HG03457 (cell line): ENCODE measurements at regions not wholly inside any gene's neighbourhood (a gene's known extent, or its start where the extent isn't known, plus 50 kb on each side); places are given as distances from the start of the nearest gene placed in this dataset.

Experiments
- ATAC-seq: cut with Tn5 transposase; IDR thresholded peaks from one replicate; pipeline ENCODE4 v1.9.1; 2021; ENCODE audit warnings: moderate number of reproducible peaks; ENCODE audit not compliant: unreplicated experiment

DNA sequence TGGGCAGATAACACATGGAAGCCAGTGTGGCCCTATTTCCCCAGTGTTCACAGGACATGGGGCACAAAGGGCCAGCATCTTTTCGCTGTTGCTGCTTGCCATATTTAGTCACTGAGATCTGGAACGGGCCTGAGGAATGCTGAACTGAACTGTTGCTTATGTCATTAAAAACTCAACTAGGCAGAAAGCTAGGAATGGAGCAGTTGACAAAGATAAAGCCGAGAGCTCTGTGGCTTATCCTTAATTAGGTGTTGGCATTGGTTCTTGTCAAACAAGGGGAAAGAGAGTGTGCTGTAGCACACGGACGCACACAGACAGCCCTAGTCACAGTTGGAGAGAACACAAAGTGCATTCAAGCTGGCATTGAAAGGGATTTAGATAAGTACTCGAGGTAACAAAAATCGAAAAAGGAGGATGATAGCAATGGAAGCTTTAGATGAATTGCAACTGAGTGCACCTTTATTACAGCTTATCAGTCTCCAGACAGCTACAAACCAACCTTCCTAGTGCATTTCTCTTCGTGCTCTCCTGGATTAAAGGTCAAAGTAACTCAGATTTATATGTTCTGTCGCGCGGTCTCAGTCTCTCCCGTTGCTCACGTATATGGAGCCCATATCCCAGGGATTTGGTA, 450.2 kb upstream of the ZNF608 start:
- ATAC-seq: no peak

DNA sequence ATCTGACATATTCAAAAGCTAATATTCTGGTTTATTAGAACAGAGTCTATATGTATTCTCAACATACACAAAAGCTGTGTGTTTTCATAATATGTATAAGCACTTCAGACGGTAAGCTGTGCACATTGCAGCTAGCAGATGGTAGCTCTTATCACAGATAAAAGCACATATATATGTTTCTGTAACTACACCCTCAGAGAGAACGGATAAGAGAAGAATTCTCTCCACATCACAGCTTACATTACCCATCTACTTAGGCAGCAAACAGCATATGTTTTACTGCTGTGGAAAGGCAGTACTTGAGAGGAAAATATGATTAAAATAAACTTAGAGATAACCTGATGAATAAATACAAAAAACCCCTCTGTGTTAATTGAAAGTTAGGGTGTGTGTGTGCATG, 450.9 kb upstream of the ZNF608 start:
- no peak for ATAC-seq

DNA sequence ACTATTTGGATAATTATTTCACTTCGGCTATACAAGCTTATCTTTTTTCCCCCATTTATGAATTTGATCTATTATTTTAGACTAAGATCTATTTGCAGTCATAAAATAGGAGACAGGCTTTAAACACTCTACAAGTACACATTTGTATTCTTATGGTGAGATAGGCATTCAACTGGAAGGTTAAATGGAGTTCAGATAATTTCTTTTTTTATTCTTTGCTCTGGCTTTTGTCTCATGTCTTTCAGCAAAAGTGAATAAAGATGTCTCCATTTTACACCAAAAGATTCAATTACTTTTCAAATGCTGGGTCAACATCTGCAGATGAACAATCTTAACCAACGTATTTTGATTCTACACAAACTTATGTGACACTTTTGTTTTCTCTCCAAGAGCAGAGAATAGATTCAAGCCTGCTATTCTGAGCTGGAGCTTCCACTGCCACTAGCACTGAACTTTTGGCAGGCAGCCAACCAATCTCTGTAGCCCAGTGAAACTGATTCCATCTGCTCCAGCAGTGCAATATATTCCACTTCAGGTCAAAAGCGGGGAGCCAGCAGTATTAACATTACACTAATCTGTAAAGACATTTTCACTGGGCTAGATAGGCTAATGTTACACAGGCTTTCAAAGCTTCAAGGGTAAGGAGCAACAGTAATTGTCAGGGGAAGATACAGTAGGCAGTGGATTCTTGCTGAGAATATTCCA, 452.0 kb upstream of the ZNF608 start:
- ATAC-seq: no peak

DNA sequence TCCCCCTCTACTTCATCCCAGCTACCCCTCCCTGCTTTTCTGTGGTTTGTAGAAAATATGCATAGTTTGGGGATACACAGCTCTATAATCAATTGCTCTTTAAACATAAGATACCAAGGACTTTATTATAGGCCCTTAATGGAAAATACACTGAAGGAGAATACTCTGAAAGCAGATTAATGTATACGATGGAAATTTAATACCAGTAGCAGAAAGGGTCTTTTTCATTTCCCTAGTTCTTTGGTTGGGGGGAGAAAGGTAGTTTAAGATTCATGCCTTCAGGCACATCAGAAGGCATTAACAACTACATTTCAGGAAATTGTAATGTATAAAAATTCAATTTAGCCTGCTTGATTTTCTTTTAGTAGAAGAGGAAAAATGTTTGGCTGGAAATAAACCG, 452.9 kb upstream of the ZNF608 start:
- no peak for ATAC-seq

DNA sequence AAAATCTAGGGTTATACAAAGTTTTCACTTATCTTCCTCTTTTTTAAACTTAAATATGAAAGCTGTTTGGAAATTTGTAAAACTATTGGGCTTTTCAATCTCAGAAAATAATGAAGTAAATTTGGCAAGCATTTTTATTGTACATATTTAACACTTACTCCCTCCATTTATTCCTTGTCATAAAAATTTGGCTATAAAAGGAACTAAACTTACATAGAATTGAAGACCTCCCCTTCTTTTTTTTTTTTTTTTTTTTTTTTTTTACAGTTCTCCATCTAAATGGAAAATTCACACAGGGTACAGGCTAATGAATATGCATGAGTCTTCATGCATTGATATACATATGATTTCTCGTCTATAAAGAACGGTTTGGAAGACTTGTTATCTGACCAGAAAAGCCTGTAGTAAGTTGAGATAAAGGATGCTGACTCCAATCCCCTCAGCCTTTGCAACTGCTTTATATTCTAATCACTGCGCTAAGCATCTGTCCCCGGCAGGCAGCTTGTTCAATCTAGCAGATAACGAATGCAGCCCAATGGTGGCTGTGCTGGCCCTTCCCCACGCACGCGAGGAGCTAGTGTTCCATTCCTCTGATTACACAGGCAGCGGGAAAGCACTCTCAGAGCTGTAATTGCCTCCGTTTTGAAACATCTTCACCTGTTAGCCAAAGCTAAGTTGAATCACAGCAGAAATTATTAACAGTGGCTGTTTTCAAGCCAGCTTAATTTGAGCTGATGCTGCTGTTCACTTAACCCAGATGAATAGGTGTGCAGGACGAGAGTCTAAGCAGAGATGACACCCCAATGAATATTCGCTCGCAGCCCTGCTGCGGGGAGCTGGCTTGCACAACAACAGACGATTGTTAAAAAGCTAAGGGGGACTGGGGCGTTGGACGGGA, 453.8 kb upstream of the ZNF608 start:
- no peak for ATAC-seq

DNA sequence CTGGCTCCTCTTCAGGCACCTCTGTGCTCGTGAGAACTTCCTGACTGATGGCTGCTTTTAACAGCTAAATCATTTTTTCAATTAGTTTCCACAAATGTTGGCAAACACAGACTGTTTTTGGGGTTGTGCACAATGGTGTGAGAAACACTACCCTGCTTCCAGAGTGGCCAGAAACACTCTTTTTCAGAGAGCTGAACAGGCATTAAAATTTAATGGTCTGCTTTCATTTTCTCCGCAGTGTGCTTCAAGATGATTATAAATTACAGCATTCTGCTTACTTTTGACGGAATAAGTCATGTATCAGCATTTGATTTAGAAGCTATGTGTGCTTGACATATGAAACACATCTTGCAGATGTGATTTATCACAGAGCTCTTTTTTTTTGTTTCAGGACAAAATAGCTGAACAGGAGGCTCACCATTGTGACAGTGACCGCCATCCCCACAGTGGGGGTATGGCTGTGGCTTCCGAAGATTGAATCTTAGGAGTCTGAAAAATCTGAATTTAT, 454.5 kb upstream of the ZNF608 start:
- ATAC-seq: no peak

DNA sequence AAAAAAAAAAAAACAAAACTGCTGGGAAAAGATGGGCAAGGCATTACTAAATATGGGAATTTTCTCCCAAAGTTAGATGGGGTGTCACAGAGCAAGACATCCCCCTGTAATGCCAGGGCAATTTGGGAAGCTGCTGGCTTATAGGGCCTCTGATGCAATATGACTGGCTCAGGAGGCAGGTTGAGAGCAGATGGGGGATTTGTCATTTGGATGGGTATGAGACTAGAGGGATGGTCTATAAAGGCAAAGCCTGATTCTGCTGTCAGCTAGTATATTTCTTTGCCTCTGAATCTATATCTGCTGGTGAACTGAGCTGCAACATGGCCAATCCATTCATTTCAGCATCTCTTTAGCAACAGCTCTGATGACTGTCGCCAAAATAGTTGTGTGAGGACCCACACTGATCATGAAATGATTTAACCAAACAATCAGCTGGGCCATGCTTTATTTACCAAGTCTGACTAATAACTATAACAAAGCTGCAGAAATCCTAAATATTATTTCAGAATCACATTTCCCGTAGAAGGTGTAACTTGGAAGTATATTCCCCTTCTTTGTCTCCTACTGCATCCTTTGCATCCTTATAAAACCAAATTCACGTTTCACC, 455.1 kb upstream of the ZNF608 start:
- ATAC-seq: no peak

DNA sequence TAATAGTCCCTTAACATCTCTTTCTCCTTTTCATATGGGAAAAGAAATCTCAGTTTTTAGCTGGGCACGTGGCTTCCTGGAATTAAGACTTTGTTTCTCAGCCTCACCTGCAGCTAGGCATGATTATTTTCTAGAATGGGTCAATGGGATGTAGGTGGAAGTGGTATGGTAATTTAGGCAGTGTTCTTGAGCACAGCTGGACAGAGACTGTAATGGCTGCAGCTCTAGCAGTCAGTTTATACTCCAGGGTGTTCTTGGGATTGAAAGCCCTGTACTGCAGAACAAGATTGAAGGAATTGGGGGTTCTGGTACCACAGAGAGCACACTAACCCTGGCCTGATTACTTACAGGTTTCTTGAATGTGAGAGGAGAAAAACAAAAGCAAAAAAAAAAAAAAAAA, 455.9 kb upstream of the ZNF608 start:
- no peak for ATAC-seq

DNA sequence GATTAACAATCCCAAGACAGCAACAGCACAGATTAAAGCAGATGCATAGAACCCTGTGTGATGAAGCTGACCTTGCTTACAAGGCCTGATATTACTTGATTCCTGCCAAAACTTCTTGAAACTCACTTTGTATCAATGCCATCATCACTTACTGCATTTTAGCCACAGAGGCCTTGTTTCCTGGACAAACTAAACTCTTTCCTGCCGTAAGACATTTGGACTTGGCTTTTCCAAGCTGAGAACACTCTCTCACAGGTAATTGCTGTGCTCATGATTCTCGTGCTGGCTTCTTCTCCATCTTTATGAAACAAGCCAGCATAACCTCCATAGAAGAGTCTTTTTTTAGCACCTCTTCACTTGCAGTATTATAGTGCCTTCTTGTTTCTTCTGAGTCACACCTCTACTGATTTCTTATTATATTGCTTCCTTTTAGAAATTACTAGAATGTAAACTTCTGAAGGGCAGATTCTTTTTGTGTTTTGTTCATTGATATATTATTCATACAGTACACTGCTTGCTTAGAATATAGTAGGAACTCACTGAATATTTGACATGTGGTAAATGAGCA, 456.5 kb upstream of the ZNF608 start:
- no peak for ATAC-seq

DNA sequence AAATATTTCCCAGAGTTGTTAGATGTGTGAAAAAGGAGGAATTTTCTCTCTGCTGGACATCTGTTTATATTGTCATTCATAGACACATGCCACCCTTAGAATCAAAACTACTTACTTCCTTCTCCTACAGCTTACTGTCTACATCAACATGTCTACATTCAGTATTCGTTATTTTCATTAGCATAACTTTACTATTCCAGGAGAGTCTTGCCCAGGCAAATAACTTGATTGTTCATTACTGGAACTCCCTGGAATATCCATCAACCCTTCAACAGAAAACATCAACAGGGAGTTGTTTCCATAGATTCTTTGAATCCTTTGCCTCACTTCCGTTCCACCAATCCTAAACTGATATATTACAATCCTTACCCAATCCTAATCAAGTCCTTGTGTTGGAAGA, 457.5 kb upstream of the ZNF608 start:
- ATAC-seq: no peak

DNA sequence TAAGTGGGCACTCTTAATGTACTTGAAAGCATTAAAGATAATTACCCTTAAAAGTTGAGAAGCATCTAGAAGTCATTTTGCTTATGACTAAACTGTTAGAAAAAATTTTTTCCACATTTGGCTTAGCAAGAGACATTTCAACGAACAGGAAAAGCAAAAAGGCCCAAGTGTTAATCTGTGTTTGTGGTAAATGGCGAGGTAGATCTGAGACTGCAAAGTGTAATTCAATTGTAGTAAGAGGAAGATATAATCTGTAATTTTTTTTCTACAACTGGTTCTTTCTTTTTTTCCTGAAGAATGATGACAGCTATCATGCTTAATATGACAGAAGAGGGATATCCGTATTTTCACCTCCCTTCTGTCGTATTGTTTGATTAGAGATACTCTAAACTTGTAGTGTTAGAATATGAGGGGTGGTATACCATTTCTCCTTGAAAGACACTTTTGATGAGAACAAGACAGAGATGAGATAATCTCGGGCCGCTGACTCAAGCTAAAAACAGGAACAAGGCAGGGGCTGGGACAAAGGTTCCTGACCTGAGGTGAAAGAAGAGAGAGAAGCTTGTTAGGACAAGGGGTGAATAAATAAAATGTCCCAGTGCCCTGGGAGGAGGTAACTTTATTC, 459.3 kb upstream of the ZNF608 start:
- no peak for ATAC-seq

DNA sequence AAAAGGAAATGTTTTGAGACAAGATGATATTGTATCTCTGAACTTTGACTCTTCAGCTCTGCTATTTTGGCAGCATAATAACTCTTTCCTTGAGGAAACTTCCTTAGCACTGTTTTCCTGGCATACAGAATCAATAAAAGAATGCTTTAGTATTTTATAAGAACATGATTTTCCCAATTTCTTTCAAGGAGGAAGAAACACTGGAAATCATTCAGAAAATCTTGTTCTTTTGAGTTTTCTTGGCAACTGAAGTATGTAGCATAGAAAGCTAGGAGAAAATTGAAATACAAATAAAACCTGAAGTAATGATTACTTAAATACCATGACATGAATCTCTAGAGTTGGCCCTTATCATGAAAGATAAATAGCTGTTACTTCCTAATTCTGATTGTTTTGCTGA, 461.4 kb upstream of the ZNF608 start:
- ATAC-seq: no peak

DNA sequence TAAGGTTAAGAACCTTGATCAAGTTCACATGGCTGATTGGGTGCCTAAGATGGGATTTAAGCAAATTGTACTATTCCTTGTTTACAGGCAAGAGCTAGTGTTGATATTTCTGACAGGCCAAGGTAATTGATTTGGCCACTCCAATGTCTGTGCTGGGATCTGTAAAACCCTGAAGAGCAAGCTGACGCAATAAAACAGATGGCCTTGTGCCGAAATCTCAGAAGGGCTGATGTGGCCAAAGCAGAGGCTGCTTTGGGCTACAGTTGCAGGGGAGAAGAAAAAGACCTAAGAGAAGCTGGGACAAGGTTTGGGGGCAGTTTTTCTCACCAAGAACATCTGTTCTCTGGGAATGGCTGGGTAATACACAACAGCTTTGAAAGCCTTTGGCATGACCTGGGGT, 463.2 kb upstream of the ZNF608 start:
- ATAC-seq: no peak

DNA sequence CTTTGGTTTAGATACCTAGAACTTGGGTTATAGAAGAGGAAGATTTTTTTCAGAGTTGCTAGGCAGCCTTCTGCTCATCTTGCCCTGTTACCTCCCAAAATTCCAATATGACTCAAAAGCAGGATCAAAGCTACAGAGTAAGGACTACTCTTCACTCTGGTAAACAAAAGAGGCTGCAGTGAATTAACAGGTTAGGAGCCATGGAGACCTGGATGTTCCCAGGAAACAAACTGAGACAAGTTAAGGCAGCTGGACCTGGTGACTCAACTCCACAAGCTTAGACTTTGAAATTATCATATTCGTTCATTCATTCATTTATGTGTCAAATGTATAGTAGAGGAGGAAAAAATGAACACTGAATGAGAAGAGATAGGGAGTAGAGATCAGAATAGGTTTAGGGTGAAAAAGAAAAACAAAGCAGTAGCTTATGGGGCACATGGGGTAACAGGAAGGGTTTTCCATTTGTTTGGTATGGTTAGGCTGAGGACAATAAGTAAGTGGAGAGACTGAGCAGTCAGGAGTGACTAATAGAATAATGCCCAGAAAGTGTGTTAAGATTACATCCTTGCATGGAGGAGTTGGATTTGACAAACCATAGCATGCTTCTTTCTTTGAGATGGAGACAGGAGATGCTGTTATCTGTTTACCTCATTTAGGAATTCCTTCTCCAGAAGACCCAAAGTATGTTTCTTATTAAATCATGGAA, 464.0 kb upstream of the ZNF608 start:
- ATAC-seq: no peak

DNA sequence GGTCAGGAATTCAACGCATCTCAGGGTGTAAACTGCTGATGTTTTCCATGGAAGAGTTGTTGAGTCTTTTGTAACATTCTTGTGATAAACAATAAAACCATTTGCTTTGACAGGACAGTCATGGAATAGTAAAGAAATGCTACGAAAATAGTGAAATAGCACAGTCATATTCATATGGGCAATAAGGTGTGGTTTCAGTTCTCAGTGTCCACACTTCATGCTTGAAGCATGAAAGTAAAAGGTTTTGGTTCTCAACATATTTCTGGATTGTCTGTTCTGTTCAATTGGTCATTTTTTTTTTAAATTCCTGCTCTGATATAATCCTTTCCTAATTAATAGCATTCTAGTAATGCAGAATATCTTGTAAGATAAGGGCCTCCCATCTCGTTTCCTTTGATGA, 467.6 kb upstream of the ZNF608 start:
- ATAC-seq: no peak

DNA sequence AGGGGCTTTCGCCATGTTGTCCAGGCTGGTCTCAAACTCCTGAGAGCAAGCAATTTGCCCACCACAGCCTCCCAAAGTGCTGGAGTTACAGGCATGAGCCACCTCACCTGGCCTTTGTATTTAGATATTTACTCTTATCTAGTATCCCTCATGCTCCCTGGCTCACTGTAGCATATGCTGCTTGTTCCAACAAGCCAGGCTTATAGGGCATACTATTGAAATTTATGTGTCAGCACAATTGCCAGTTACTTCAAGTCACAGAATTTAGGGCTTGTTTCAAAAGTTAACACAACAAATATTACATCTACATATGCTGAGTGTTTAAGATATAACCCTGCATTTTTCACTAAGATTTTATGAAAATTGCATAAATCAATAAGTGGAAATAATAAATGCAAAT, 469.2 kb upstream of the ZNF608 start:
- no peak for ATAC-seq

DNA sequence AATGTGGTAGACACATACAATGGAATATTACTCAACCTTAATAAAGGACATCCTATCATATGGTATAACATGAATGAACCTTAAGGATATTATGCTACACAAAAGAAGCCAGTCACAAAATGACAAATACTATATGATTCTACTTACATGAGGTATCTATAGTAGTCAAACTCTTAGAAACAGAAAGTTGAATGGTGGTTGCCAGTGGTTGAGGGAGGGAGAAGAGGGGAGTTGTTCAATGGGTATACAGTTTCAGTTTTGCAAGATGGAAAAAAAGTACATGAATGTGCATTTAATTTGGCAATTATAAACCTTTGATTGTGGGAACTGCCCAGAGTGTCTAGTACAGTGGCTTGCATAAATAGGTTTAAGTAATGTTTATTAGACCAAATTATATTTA, 473.3 kb upstream of the ZNF608 start:
- no peak for ATAC-seq

DNA sequence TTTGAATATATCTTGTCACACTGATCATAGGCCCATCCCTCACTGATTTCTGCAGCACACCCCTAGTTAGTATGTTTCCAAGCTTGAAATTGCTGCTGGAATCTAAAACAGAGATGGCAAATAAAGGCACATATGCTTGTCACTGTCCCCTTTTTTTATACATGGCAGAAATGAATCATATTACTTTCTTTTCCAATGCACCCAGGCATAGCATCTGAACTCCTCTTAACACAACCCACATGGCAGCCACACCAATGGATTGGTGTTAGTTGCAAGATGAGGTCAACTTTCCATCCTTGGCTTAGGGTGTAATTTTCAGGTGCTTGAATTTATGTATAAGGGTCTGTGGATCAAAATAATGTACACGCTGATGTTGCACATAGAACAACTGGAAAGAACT, 473.8 kb upstream of the ZNF608 start:
- no peak for ATAC-seq

DNA sequence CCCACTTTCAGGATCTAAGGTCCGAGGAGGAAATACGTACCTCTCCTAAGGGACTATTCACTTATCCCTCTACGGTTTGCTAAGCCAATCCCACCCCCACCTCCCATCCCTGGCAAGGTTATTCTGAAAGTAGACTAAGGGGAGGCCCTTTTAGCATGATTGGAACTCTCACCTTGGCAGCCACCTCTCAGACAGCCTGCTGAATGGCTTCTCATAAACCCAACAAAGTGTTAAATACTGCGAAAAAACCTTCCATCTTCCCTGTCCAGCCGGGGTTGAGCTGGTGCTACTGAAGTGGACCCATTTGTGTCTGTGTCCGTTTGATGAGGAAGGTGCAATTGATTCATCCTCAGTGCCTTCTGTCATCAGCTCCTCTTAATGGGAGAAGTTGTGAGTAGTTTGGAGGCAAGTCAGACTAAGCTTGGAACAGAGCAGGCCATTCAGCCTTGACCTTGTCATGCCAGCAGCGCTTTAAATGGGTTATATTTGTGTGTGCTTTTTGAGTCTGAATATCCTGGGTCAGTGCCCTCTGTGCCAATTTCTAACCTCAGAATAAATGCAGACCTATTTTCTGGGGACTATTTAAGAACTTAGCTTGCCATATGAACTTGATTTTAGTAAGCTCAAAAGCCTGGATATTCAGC, 476.3 kb upstream of the ZNF608 start:
- ATAC-seq: no peak
